Psoas muscle (tissue), 7 donors: ENCODE measurements at regions not wholly inside any gene's neighbourhood (a gene's known extent, or its start where the extent isn't known, plus 50 kb on each side); places are given as distances from the start of the nearest gene placed in this dataset.
"Not testable (repeated sequence)": the region's sequence is repeated elsewhere in the genome, so short reads cannot be mapped to it uniquely, and the experiment has no call there.

ENCODE experiments used
- ATAC-seq, 4 donors: fragments of 200-7000 bp; cut with Tn5 transposase; one replicate each; pipeline ENCODE4 v1.9.1; 2020; ENCODE audit warnings: moderate library complexity in 3 of 4, mild to moderate bottlenecking in 2 of 4
- DNase-seq, 2 donors: peaks; one replicate each; pipeline ENCODE4 v3.0.0-alpha.2; 2020
- H3K27ac ChIP-seq: fragments of 200-600 bp; one replicate; pipeline ENCODE4 v1.8.0; 2022
- H3K27me3 ChIP-seq, 3 donors: fragments of 200-600 bp in 1 of 3; one replicate each; pipeline versions ENCODE4 v1.6.1 to v1.8.0; 2013 to 2022; ENCODE audit warnings: low read length in 2 of 3, mild to moderate bottlenecking in 2 of 3, moderate library complexity in 1 of 3; ENCODE audit not compliant: insufficient read depth in 3 of 3
- H3K36me3 ChIP-seq, 2 donors: fragments of 200-600 bp in 1 of 2; one replicate each; pipeline versions ENCODE4 v1.6.1 to v1.8.0; 2013 to 2022; ENCODE audit warnings: low read depth in 1 of 2, mild to moderate bottlenecking in 1 of 2, moderate library complexity in 1 of 2; ENCODE audit not compliant: insufficient read depth in 1 of 2
- H3K4me1 ChIP-seq: fragments of 200-600 bp; one replicate; pipeline ENCODE4 v1.8.0; 2022
- H3K4me3 ChIP-seq: fragments of 200-600 bp; one replicate; pipeline ENCODE4 v1.8.0; 2022; ENCODE audit warnings: mild to moderate bottlenecking
- H3K9me3 ChIP-seq: fragments of 200-600 bp; one replicate; pipeline ENCODE4 v1.8.0; 2022
- CTCF ChIP-seq: fragments of 200-600 bp; IDR thresholded peaks from one replicate; pipeline ENCODE4 v1.8.0; 2022; ENCODE audit warnings: antibody characterized with exemption
- WGBS, 3 donors: extraction: QIAGEN DNeasy Blood & Tissue Kit; methylation state at CpG; one replicate each; pipeline versions ENCODE4 v1.1.6 to v1.1.7; 2013; 5-methylcytosine and 5-hydroxymethylcytosine counted together
- intact Hi-C, 2 donors: fragments of 100-400 bp; cut with DNase I; formaldehyde crosslinking; loops; one replicate each; pipeline versions ENCODE4 v1.11.0 to v1.14.2; 2022
- donor health status: healthy with polysubstance abuse.
- donor health status: DM: no; HTN: no; CAD: no; lungs with moderate emphysema.
- donor health status: Bipolar disorder and iron deficiency.
- donor health status: healthy.
- donor health status: DM: yes; HTN: yes; CAD: no.
- donor health status: DM: no; HTN: no; CAD: no.
- donor health status: DM: yes; HTN: yes; CAD: no.

DNA sequence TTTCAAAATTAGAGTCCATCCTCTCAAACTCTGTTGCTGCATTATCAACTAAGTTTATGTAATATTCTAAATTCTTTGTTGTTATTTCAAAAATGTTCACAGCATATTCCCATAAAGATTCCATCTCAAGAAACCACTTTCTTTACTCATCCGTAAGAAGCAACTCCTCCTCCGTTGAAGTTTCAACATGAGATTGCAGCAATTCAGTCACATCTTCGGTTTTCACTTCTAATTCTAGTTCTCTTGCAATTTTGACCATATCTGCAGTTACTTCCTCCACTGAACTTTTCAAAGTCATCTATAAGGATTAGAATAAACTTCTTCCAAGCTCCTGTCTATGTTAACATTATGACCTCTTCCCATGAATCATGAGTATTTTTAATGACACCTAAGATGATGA, 216.6 kb upstream of the SLC7A11 start:
- Histone ChIP-seq H3K4me1 (no peaks in the 10 kb centered on the region), H3K27me3 (no peaks in the 10 kb centered on the region), H3K36me3 (no peaks in the 10 kb centered on the region), H3K4me3 (no peak overlapping the region), H3K27ac (no peak overlapping the region), H3K9me3 (no peaks in the 10 kb centered on the region)
- WGBS, 3 donors = 91 to 96% (median 95%) methylated on average over 3 of the region's 3 CpGs
- DNase-seq (no peak), ATAC-seq (no peak)
- intact Hi-C loops = no loop called here
- no peak for TF ChIP-seq CTCF

DNA sequence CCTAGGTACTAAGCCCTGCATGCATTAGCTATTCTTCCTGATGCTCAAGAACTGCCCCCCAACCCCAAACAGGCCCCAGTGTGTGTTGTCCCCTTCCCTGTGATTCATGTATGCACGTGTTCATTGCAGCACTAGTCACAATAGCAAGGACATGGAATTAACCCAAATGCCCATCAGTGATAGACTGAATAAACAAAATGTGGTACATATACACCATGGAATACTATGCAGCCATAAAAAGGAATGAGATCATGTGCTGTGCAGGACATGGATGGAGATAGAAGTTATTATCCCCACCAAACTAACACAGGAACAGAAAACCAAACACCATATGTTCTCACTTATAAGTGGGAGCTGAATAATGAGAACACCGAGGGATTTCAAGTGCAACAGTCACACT, 214.2 kb upstream of the SLC7A11 start:
- H3K27me3 ChIP-seq, H3K9me3 ChIP-seq, H3K4me1 ChIP-seq, DNase-seq, H3K27ac ChIP-seq, H3K36me3 ChIP-seq, intact Hi-C loops, ATAC-seq, H3K4me3 ChIP-seq: not testable (repeated sequence)
- WGBS, 3 donors = 91 to 100% (median 94%) methylated on average over 2 of the region's 2 CpGs

- H3K9me3 ChIP-seq = no peaks in the 10 kb centered on the region
- H3K36me3 ChIP-seq = no peaks in the 10 kb centered on the region
- no peaks in the 10 kb centered on the region for H3K4me1 ChIP-seq
- DNase-seq = no peak
- 95 to 100% (median 96%) methylated on average over 1 of the region's 1 CpG for WGBS, 3 donors
- H3K27ac ChIP-seq = no peak overlapping the region
- H3K4me3 ChIP-seq = no peak overlapping the region
- no peak for TF ChIP-seq CTCF
- intact Hi-C loops = no loop called here
- H3K27me3 ChIP-seq = no peaks in the 10 kb centered on the region
- no peak for ATAC-seq
These were observed 212.9 kb upstream of the SLC7A11 start for GRCh38 chr4:138455097-138455496.

DNA sequence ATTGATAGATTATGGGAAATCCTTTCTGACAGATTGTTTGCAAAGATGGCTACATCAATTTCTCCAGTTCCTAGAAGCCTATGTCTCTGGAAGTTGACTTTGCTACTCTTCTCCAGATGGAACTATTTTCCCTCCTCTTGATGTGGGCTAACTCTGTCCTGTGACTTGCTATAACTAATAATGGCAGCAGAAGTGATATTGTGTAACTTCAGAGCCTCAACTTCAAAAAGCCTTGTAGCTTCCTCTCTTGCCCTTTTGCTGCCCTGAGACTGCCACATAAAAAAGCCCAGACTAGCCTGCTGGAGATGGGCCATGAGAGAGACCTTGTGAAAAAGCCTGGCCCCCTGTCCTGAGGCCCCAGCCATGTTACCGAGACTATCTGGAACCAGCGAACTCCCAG, 210.7 kb upstream of the SLC7A11 start:
- no peak overlapping the region for H3K27ac ChIP-seq
- H3K4me1 ChIP-seq = no peaks in the 10 kb centered on the region
- H3K9me3 ChIP-seq = no peaks in the 10 kb centered on the region
- WGBS, 3 donors = 98% methylated on average over 2 of the region's 2 CpGs
- intact Hi-C loops = no loop called here
- no peaks in the 10 kb centered on the region for H3K27me3 ChIP-seq
- no peaks in the 10 kb centered on the region for H3K36me3 ChIP-seq
- no peak for DNase-seq
- no peak for TF ChIP-seq CTCF
- H3K4me3 ChIP-seq = no peak overlapping the region
- no peak for ATAC-seq

- Histone ChIP-seq H3K27ac (no peak overlapping the region), H3K36me3 (no peaks in the 10 kb centered on the region), H3K4me3 (no peak overlapping the region), H3K9me3 (no peaks in the 10 kb centered on the region), H3K27me3 (no peaks in the 10 kb centered on the region), H3K4me1 (no peaks in the 10 kb centered on the region)
- DNase-seq = no peak
- WGBS, 3 donors = 78 to 86% (median 78%) methylated on average over 1 of the region's 1 CpG
- ATAC-seq = no peak
- no peak for TF ChIP-seq CTCF
- intact Hi-C loops = no loop called here
These were observed 209.1 kb upstream of the SLC7A11 start for GRCh38 chr4:138451276-138451663.
